ENCODE measurements at regions not wholly inside any gene's neighbourhood (a gene's known extent, or its start where the extent isn't known, plus 50 kb on each side); places are given as distances from the start of the nearest gene placed in this dataset.
"Not testable (repeated sequence)": the region's sequence is repeated elsewhere in the genome, so short reads cannot be mapped to it uniquely, and the experiment has no call there.

GRCh38 chr2:208927867-208928266 lies 496.0 kb upstream of the MAP2 start:
- DNase-seq = no peak

GRCh38 chr2:208929139-208929864 lies 494.5 kb upstream of the MAP2 start:
- no peak for DNase-seq

- DNase-seq = no peak
Observed at GRCh38 chr2:208929894-208930427, 493.9 kb upstream of the MAP2 start.

- no peak for DNase-seq
Observed at GRCh38 chr2:208935531-208935930, 488.3 kb upstream of the MAP2 start.

GRCh38 chr2:208937521-208937920 lies 486.3 kb upstream of the MAP2 start:
- DNase-seq = no peak

GRCh38 chr2:208939852-208940251 lies 484.0 kb upstream of the MAP2 start:
- DNase-seq = no peak

- no peak for DNase-seq
Observed at GRCh38 chr2:208945719-208946256, 478.1 kb upstream of the MAP2 start.

- no peak for DNase-seq
Observed at GRCh38 chr2:208948073-208948472, 475.8 kb upstream of the MAP2 start.

GRCh38 chr2:208970070-208970469 lies 453.8 kb upstream of the MAP2 start:
- DNase-seq = no peak

GRCh38 chr2:208977582-208977981 lies 446.3 kb upstream of the MAP2 start:
- no peak for DNase-seq

- no peak for DNase-seq
Observed at GRCh38 chr2:208978946-208979345, 444.9 kb upstream of the MAP2 start.

GRCh38 chr2:208980321-208980720 lies 443.5 kb upstream of the MAP2 start:
- DNase-seq = no peak

- no peak for DNase-seq
Observed at GRCh38 chr2:208982831-208983230, 441.0 kb upstream of the MAP2 start.

- DNase-seq = no peak
Observed at GRCh38 chr2:208983486-208983885, 440.4 kb upstream of the MAP2 start.

- DNase-seq = no peak
Observed at GRCh38 chr2:208984376-208985090, 439.3 kb upstream of the MAP2 start.

- DNase-seq = no peak
Observed at GRCh38 chr2:208985644-208986043, 438.2 kb upstream of the MAP2 start.

GRCh38 chr2:208990716-208991115 lies 433.1 kb upstream of the MAP2 start:
- no peak for DNase-seq

GRCh38 chr2:208999911-209000310 lies 423.9 kb upstream of the MAP2 start:
- DNase-seq = no peak

GRCh38 chr2:209002054-209002453 lies 421.8 kb upstream of the MAP2 start:
- DNase-seq = no peak

GRCh38 chr2:209005371-209005770 lies 418.5 kb upstream of the MAP2 start:
- no peak for DNase-seq

- no peak for DNase-seq
Observed at GRCh38 chr2:209008636-209009287, 415.1 kb upstream of the MAP2 start.

- not testable (repeated sequence) for DNase-seq
Observed at GRCh38 chr2:209018633-209019032, 405.2 kb upstream of the MAP2 start.

All from nucleus accumbens (tissue), 56 donors.